Esophagus squamous epithelium (tissue), 5 donors: ENCODE measurements at regions not wholly inside any gene's neighbourhood (a gene's known extent, or its start where the extent isn't known, plus 50 kb on each side); places are given as distances from the start of the nearest gene placed in this dataset.

Experiments used
- DNase-seq: peaks from one replicate; lab custom pipeline; 2025; lab: John Stamatoyannopoulos, UW
- H3K27ac ChIP-seq, 4 donors: fragments of 200-600 bp; sonication (generic); one replicate each; pipeline ENCODE4 v1.5.1; 2016 to 2019; ENCODE audit warnings: mild to moderate bottlenecking in 1 of 4
- H3K27me3 ChIP-seq, 4 donors: fragments of 200-600 bp; sonication (generic); 1 replicate in 3 of 4; 2 replicates in 1 of 4; pipeline versions ENCODE4 v1.5.1 to v1.6.0; 2017 to 2021; ENCODE audit warnings: antibody characterized with exemption in 1 of 4
- H3K36me3 ChIP-seq, 3 donors: fragments of 200-600 bp; sonication (generic); one replicate each; pipeline ENCODE4 v1.5.1; 2016 to 2019
- H3K4me1 ChIP-seq, 3 donors: fragments of 200-600 bp; sonication (generic); one replicate each; pipeline ENCODE4 v1.5.1; 2017 to 2019
- H3K4me3 ChIP-seq, 4 donors: fragments of 200-600 bp; sonication (generic); 1 replicate in 3 of 4; 2 replicates in 1 of 4; pipeline ENCODE4 v1.5.1; 2016 to 2019; ENCODE audit warnings: mild to moderate bottlenecking in 2 of 4, moderate library complexity in 1 of 4
- H3K9me3 ChIP-seq, 3 donors: fragments of 200-600 bp; sonication (generic); one replicate each; pipeline ENCODE4 v1.5.1; 2016 to 2019
- POLR2A ChIP-seq, 4 donors: fragments of 450-650 bp; IDR thresholded peaks; one replicate each; pipeline ENCODE4 v1.6.1; 2017; ENCODE audit warnings: antibody characterized with exemption in 4 of 4, mild to moderate bottlenecking in 4 of 4, moderate library complexity in 3 of 4
- WGBS, 2 donors: methylation state at CpG; one replicate each; pipeline ENCODE4 v1.1.5; 2018; 5-methylcytosine and 5-hydroxymethylcytosine counted together
- intact Hi-C: fragments of 100-400 bp; cut with DNase I; formaldehyde crosslinking; loops from one replicate; pipeline ENCODE4 v1.15.0; 2022
- TF ChIP-seq, protein P1 (sequence below), 6 experiments: fragments of 450-650 bp in 4 of 6; fragments of 200-600 bp in 2 of 6; sonication (generic) in 2 of 6; IDR thresholded peaks; one replicate each; pipeline ENCODE4 v1.5.1; 2016 to 2019; ENCODE audit warnings: antibody characterized with exemption in 6 of 6, mild to moderate bottlenecking in 4 of 6, moderate library complexity in 4 of 6
- donor health status: DM: yes; HTN: yes; CAD: no.

DNA sequence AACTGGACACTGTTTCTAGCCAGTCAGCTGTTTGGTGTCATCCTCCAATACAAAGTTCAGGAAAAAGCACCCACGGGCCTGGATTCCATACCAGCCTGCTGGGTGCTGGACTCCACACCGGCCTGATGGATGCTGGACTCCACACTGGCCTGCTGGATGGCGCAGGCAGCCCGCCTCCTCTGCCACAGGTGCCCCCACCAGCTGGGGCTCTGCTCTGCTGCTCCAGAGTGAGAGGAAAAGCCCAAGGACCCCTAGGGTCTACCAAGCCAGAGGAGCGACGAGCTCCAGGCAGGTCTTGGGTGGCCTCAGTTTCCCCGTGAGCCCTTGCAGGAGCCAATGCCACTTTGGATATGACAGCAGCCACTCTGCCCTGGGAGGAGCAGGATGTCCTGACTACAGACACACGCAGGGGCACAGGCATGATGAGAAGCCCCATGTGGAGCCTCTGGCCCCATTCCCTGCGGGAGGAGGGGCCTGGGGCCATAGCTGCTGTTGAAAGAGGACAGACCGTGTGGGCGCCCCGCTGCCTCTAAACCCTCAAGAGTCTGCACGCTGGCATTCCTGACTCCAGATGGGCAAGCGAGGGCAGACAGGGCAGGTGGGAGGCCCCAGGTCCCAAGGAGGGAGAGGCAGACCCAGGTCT, 141.6 kb downstream of the OLFM1 start:
- intact Hi-C loops: no loop called here
- Histone ChIP-seq H3K27ac (no peak overlapping the region), H3K27me3 (peaks cover 0 to 68% (median 0%) of the 10 kb centered on the region in 4 donors), H3K36me3 (no peaks in the 10 kb centered on the region), H3K4me3 (no peak overlapping the region), H3K9me3 (peaks cover 0 to 4% (median 0%) of the 10 kb centered on the region in 3 donors), H3K4me1 (no peaks in the 10 kb centered on the region)
- WGBS, 2 donors: 67 to 85% methylated on average over 4 to 5 of the region's 14 CpGs
- TF ChIP-seq, protein P1, sequence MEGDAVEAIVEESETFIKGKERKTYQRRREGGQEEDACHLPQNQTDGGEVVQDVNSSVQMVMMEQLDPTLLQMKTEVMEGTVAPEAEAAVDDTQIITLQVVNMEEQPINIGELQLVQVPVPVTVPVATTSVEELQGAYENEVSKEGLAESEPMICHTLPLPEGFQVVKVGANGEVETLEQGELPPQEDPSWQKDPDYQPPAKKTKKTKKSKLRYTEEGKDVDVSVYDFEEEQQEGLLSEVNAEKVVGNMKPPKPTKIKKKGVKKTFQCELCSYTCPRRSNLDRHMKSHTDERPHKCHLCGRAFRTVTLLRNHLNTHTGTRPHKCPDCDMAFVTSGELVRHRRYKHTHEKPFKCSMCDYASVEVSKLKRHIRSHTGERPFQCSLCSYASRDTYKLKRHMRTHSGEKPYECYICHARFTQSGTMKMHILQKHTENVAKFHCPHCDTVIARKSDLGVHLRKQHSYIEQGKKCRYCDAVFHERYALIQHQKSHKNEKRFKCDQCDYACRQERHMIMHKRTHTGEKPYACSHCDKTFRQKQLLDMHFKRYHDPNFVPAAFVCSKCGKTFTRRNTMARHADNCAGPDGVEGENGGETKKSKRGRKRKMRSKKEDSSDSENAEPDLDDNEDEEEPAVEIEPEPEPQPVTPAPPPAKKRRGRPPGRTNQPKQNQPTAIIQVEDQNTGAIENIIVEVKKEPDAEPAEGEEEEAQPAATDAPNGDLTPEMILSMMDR (IDR thresholded peaks at IDR 0.05): no peak
- TF ChIP-seq POLR2A (IDR thresholded peaks at IDR 0.05): no peak
- DNase-seq: no peak

DNA sequence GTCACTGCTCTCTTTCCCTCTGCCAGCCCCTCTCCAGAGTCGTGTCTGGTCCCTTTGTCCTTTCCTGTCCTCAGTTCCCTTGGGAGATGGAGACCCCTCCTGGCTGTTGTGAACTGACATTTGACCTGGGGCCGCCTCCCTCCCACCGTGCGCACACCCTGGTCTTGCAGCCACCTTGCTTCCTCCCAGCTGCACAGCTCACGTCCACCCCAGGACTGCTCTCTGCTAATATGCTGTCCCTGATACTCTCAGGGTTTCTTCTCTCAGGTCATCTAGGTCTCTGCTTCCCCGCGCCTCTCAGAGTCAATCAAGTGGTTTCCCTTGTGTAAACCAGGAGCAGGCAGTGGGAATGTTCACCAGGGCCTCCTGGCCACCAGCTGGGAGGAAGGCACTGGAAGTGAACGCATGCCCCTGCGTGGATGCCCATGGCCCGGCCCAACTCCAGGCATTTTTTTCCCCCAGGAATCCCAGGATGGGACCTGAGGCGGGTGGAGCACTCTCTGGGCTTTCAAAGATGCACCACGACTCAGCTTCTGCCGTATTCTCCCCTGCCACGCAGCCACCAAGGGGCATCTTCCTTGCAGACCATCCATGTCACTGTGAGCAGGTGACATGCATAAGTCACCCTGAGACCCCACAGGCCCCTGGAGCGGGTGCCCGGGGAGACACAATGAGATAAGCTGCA, 142.4 kb downstream of the OLFM1 start:
- Histone ChIP-seq H3K9me3 (peaks cover 0 to 11% (median 0%) of the 10 kb centered on the region in 3 donors), H3K27me3 (peaks cover 0 to 67% (median 0%) of the 10 kb centered on the region in 4 donors), H3K4me3 (no peak overlapping the region), H3K4me1 (no peaks in the 10 kb centered on the region), H3K36me3 (no peaks in the 10 kb centered on the region), H3K27ac (no peak overlapping the region)
- DNase-seq: no peak
- WGBS, 2 donors: 61 to 75% methylated on average over 7 to 12 of the region's 16 CpGs
- TF ChIP-seq POLR2A (IDR thresholded peaks at IDR 0.05): no peak
- TF ChIP-seq, protein P1 (IDR thresholded peaks at IDR 0.05): no peak
- intact Hi-C loops: no loop called here

DNA sequence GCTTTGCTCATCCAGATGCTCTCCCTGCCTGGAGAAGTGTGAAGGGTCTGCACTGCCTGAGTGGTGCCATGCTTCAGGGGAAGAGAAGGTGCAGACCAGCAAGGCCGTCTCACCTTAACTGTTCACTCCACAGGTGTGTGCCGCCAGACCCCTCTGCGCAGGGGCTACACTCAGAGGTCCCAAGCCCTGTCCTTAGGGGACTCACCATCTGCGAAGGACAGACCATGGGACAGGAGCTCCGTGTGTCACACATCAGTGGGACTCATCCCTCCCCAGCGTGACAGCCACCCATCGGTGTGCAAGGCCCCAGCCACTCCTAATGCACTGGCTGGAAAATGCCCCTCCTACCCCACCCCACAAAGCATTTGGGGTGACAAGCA, 142.9 kb downstream of the OLFM1 start:
- no peaks in the 10 kb centered on the region for H3K4me1 ChIP-seq
- intact Hi-C loops: no loop called here
- TF ChIP-seq, protein P1 (IDR thresholded peaks at IDR 0.05): no peak
- TF ChIP-seq POLR2A (IDR thresholded peaks at IDR 0.05): no peak
- H3K9me3 ChIP-seq: peaks cover 0 to 11% (median 0%) of the 10 kb centered on the region in 3 donors
- no peak for DNase-seq
- no peak overlapping the region for H3K27ac ChIP-seq
- WGBS, 2 donors: 97 to 100% methylated on average over 2 to 4 of the region's 7 CpGs
- peaks cover 0 to 64% (median 0%) of the 10 kb centered on the region in 4 donors for H3K27me3 ChIP-seq
- H3K4me3 ChIP-seq: no peak overlapping the region
- no peaks in the 10 kb centered on the region for H3K36me3 ChIP-seq

DNA sequence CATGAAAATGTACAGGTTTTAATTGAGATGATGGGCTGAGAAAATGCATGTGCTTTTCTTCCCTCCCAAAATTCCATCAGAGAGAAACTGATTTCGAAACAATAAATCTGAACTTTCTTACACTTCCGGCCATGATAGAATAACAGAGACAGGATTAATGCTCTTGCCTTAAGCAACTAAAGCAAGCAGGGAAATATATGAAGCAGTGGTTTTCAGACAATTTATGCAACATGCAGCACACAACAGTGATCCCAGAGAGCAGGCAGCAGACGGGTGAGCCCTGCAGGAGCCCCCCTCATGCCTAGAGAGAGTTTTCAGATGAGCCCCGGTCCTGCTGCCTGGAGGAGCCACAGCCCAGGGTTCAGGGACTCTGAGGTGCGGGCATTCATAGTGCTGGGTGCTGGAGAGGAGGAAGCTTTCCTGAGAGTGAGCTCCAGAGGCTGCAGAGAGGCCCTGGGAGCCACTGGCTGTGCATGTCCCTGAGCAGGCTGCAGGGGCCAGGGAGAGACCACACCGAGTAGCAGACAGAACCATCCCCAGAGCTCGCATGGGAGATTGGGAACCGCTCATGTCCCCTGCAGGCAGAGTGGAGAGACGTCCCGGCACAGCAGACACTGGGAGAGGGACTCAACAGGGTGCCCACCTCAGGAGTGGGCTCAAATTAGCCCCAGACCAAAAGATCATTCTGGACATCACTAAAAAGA, 143.5 kb downstream of the OLFM1 start:
- DNase-seq: no peak
- Histone ChIP-seq H3K27me3 (peaks cover 0 to 66% (median 0%) of the 10 kb centered on the region in 4 donors), H3K27ac (no peak overlapping the region), H3K36me3 (no peaks in the 10 kb centered on the region), H3K9me3 (peaks cover 0 to 11% (median 0%) of the 10 kb centered on the region in 3 donors), H3K4me3 (no peak overlapping the region), H3K4me1 (no peaks in the 10 kb centered on the region)
- WGBS, 2 donors: 39 to 61% methylated on average over 3 to 8 of the region's 10 CpGs
- no peak for TF ChIP-seq POLR2A (IDR thresholded peaks at IDR 0.05)
- TF ChIP-seq, protein P1 (IDR thresholded peaks at IDR 0.05): no peak
- intact Hi-C loops: no loop called here
